GM12891 (cell line): ENCODE measurements at regions not wholly inside any gene's neighbourhood (a gene's known extent, or its start where the extent isn't known, plus 50 kb on each side); places are given as distances from the start of the nearest gene placed in this dataset.

Experiments
- DNase-seq: peaks from one replicate; pipeline ENCODE4 v3.0.0; 2011; ENCODE audit warnings: low spot score; ENCODE audit not compliant: insufficient read length
- FAIRE-seq: peaks from 2 replicates; lab custom pipeline; 2011; peaks lifted over from hg19 to GRCh38; lab: Jason Lieb, UNC
- PAX5 ChIP-seq: IDR thresholded peaks from 2 replicates; pipeline ENCODE4 v1.6.1; 2011; ENCODE audit warnings: low read length, moderate library complexity, mild to moderate bottlenecking; ENCODE audit not compliant: insufficient read depth, severe bottlenecking
- POLR2A ChIP-seq: IDR thresholded peaks from 2 replicates; pipeline ENCODE4 v1.6.1; 2011; ENCODE audit warnings: low read depth, low read length, control low read depth
- POLR2AphosphoS5 ChIP-seq: IDR thresholded peaks from 2 replicates; pipeline ENCODE4 v1.6.1; 2011; ENCODE audit warnings: low read depth, low read length, control low read depth
- POU2F2 ChIP-seq: IDR thresholded peaks from 2 replicates; pipeline ENCODE4 v1.6.1; 2011; ENCODE audit warnings: low read depth, mild to moderate bottlenecking, control low read depth, low read length, moderate library complexity
- SPI1 ChIP-seq: IDR thresholded peaks from 2 replicates; pipeline ENCODE4 v1.6.1; 2011; ENCODE audit warnings: low read depth, low read length, control low read depth
- TAF1 ChIP-seq: IDR thresholded peaks from 2 replicates; pipeline ENCODE4 v1.6.1; 2011; ENCODE audit warnings: low read depth, low read length, control low read depth

DNA sequence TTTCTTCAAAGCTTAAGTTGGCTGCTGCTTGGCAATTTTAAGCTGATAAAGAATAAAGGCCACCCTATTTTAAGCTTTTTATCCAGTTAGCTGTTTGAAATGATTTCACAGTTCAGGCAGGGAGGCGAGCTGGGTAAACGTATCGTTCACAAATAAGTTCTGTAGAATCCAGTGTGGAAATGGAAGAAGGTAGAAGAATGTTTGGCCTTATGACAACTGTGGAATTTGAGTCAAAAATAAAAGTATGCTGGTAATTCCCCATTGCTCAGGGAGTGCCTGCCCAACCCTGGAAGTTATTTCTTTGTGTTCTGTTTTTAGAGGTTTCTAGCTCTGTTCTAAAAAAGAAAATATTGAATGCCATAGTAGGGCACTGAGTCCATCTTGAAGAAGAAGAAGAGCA lies 113.1 kb downstream of the ARL4A start:
- FAIRE-seq = no peak
- TF ChIP-seq SPI1 = no peak
- no peak for TF ChIP-seq POU2F2
- no peak for TF ChIP-seq POLR2AphosphoS5
- no peak for TF ChIP-seq TAF1
- TF ChIP-seq POLR2A = no peak
- TF ChIP-seq PAX5 = no peak
- no peak for DNase-seq

DNA sequence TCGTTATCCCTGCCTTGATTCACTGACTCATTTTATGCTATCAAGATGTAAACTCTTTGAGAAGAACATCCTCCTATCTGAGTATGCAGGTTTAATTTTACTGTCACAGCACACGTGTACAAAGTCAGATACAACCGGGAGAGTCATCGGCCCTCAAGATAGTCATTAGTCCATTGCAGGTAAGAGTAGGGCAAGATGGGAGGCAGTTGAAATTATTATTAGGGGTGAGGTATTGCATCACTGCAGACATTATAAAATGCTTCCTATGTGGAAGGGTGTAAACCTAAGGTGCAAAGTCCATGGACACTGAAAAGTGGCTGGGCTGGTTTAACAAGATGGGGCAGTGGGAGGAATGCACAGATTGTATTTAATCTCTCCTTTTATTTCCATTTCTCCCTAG lies 113.7 kb downstream of the ARL4A start:
- FAIRE-seq (no peak), DNase-seq (no peak)
- no peak for TF ChIP-seq SPI1
- no peak for TF ChIP-seq POLR2A
- no peak for TF ChIP-seq PAX5
- no peak for TF ChIP-seq TAF1
- TF ChIP-seq POLR2AphosphoS5 = no peak
- no peak for TF ChIP-seq POU2F2

DNA sequence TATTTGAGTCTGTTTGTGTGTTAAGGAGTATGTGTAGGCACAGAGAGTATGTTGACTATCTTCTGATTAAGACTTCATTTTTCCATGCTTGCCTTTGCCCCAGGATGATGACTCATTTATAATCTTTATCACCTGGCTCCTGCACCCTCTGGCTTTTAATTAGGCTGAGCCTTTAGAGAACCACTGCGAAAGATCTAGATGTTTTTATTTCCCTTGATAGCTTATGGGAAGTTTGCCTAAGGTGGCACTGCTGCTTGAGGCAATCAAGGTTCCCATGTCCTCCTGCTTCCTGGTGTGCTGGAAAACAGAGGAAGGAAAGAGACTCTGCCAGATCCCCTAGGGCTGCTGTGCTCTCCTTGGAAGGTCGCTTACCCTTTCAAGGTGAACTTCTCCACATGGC lies 114.6 kb downstream of the ARL4A start:
- TF ChIP-seq POLR2AphosphoS5 = no peak
- no peak for TF ChIP-seq POU2F2
- TF ChIP-seq SPI1 = no peak
- FAIRE-seq (no peak), DNase-seq (no peak)

DNA sequence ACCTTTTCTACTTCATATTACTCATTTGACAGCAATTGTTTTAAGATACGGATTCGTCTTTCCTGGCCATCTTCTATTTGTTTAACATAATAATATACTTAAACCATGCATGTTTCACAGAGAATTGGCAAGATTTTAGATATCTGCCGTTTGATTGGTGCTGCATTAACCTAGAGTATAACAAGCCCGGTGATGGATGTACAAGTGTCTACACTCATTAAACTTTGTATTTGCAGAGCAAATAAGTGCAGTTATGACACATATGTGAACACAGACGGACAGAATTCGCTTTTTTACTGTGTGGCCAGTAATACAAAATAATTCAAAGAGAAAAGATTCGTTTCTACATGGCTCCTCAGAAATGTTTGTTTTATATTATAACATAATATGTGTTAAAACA lies 116.1 kb downstream of the ARL4A start:
- DNase-seq = no peak
- FAIRE-seq = no peak
- TF ChIP-seq POU2F2 (no peak), TAF1 (no peak), POLR2AphosphoS5 (no peak), PAX5 (no peak), POLR2A (no peak), SPI1 (no peak)

DNA sequence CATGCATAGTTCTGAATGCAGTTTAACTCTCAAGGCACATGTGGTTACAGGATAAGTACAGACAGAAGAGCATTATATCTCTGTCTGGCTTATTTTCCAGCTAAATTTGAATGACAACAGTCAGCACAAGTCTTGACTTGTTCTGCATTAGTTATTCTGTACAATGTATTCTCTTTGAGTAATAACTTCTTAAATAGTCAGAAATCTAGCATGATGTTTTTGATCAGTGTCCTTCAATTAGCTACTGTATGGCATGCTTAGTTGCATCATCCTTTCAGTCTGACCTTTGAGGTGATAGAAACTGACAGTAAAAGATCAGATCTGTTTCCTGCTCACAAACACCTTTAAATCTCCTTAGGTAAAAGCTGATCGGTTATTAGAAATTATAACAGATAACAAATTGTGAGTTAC lies 118.1 kb downstream of the ARL4A start:
- TF ChIP-seq POLR2AphosphoS5 = no peak
- FAIRE-seq (no peak), DNase-seq (no peak)

DNA sequence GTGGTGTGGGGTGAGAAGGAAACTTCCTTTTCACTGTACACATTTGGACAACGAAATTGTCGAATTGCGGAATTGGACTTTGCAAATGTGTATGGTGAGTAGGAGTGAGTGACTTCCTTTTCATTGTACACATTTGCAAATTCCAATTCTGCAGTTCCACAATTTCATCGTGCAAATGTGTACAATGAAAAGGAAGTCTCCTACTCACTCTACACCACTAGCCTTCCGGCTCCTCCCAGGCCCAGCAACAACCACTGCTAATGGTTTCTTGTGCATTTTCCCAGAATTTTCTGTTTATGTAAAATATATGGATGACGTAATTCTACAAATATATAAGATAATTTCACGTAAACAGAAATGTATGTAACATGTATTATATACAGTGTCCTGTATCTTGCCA lies 118.5 kb downstream of the ARL4A start:
- TF ChIP-seq POU2F2 = no peak
- no peak for TF ChIP-seq SPI1
- TF ChIP-seq PAX5 = no peak
- TF ChIP-seq POLR2A = no peak
- TF ChIP-seq TAF1 = no peak
- TF ChIP-seq POLR2AphosphoS5 = no peak
- DNase-seq (no peak), FAIRE-seq (no peak)

DNA sequence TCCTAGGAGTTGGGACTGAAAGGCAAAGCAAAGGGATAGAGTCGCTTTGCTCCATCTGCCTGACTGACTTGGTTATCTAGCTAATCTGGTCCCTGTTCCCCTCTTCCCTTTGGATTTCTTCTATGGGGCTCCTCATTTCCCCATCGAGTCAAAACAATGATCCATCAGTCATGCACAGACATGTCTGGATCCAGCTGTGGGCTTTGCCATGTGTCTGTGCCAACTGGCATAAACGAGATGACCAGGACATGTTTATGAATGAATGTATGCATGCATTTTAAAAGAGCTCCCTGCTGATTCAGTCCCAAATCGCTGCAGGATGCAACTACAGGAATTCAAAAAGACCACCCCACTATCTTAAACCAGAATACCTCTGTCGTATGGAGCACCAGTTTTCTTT lies 122.0 kb downstream of the ARL4A start:
- TF ChIP-seq POU2F2 (no peak), PAX5 (no peak), POLR2A (no peak), SPI1 (no peak), TAF1 (no peak), POLR2AphosphoS5 (no peak)
- no peak for FAIRE-seq
- DNase-seq = no peak

DNA sequence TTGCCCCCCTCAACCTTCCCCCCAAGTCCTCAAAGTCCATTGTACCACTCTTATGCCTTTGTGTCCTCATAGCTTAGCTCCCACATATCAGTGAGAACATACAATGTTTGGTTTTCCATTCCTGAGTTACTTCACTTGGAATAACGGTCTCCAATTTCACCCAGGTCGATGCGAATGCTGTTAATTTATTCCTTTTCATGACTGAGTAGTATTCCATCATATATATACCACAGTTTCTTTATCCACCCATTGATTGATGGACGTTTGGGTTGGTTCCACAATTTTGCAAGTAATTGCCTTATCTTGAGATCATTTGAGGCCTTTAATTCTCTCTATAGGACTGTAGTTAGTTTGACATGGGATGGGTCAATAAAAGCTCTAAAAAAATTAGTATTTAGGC lies 124.7 kb downstream of the ARL4A start:
- FAIRE-seq (no peak), DNase-seq (no peak)
- TF ChIP-seq PAX5 (no peak), POU2F2 (no peak)

DNA sequence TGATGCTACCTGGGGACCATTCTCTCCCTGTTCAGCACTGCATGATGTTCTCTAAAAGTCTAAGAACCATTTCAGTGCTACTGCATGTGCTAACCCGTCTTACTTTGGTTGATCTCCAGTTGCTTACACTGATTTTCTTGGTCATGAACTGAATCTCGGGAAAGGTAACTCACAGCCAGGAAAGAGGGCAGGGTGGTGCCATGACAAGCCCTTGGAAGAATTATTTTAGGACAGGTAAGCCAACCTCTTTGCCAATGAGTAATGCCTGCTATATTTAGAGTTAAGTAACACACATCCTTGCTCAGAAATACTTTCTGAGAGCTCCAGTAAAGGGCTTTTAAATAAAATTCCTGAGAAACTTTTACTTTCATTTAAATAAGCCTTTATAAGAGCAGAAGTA lies 126.7 kb downstream of the ARL4A start:
- FAIRE-seq = no peak
- TF ChIP-seq POU2F2 (no peak), SPI1 (no peak), POLR2A (no peak), POLR2AphosphoS5 (no peak)
- DNase-seq = no peak

DNA sequence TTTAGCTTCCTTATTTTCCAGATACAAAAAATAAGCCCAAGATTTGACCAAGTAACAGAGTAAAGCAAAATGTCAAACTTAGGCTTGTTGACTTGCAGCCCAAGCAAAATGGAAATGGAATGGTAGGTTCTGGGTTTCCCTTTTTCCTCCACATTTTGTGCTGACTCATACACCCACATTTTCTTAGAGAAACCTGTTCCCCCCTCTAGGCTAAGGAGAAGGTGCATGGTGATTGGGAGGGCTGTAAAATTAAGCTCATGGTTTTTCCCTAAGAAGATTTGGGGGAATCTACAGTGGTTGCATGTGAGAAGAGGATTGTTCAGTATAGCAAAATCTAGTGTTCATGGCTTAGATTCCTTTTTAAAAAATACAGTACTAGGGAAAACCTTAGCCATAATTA lies 127.4 kb downstream of the ARL4A start:
- no peak for FAIRE-seq
- no peak for DNase-seq
- TF ChIP-seq SPI1 (no peak), TAF1 (no peak), PAX5 (no peak), POLR2AphosphoS5 (no peak), POU2F2 (no peak), POLR2A (no peak)

DNA sequence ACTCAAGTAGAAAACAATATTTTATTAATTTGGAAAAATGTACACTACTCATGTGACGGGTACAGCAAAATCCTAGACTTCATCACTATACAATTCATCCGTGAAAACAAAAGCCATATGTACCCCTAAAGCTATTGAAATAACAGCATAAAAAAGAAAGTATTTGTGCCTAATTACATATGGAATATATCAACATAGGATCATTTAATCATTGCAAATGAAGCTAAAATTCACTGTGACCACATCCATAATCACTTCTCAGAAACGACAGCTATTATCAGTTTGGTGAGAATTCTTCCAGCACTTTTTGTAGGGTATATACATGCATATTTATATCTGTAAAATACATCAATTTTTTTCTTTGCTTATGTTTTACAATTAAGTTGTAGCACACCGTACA lies 128.0 kb downstream of the ARL4A start:
- DNase-seq (no peak), FAIRE-seq (no peak)
- TF ChIP-seq POLR2AphosphoS5 (no peak), SPI1 (no peak), POLR2A (no peak), PAX5 (no peak), POU2F2 (no peak), TAF1 (no peak)
